ENCODE measurements at regions not wholly inside any gene's neighbourhood (a gene's known extent, or its start where the extent isn't known, plus 50 kb on each side); places are given as distances from the start of the nearest gene placed in this dataset.

- TF ChIP-seq, protein P1, sequence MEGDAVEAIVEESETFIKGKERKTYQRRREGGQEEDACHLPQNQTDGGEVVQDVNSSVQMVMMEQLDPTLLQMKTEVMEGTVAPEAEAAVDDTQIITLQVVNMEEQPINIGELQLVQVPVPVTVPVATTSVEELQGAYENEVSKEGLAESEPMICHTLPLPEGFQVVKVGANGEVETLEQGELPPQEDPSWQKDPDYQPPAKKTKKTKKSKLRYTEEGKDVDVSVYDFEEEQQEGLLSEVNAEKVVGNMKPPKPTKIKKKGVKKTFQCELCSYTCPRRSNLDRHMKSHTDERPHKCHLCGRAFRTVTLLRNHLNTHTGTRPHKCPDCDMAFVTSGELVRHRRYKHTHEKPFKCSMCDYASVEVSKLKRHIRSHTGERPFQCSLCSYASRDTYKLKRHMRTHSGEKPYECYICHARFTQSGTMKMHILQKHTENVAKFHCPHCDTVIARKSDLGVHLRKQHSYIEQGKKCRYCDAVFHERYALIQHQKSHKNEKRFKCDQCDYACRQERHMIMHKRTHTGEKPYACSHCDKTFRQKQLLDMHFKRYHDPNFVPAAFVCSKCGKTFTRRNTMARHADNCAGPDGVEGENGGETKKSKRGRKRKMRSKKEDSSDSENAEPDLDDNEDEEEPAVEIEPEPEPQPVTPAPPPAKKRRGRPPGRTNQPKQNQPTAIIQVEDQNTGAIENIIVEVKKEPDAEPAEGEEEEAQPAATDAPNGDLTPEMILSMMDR (IDR thresholded peaks at IDR 0.05), result no peak
- TF ChIP-seq POLR2A (IDR thresholded peaks at IDR 0.05), result no peak
Measured at GRCh38 chr9:79955300-79955699, 383.5 kb downstream of the TLE4 start.
